B cell (primary cell): ENCODE measurements at regions not wholly inside any gene's neighbourhood (a gene's known extent, or its start where the extent isn't known, plus 50 kb on each side); places are given as distances from the start of the nearest gene placed in this dataset.
A peak's percentile ranks its signal among the peaks of the same experiment; 100 is the strongest.

Experiments used
- ATAC-seq: fragments of 200-7000 bp; cut with Tn5 transposase; one replicate; pipeline ENCODE4 v1.10.0; 2021; ENCODE audit warnings: low read depth, mild to moderate bottlenecking, moderate number of reproducible peaks, moderate library complexity
- CTCF ChIA-PET: fragments of 350-600 bp; sonication (Branson Sonifier 250); formaldehyde crosslinking; loops from one replicate; lab custom pipeline; 2021; ENCODE audit warnings: antibody characterized with exemption, inconsistent platforms; lab: Charles Lee
- POLR2A ChIA-PET: fragments of 350-600 bp; sonication (Branson Sonifier 250); formaldehyde crosslinking; loops from one replicate; lab custom pipeline; 2021; ENCODE audit warnings: antibody characterized with exemption; lab: Charles Lee
- DNase-seq: peaks from one replicate; pipeline ENCODE4 v3.0.0; 2013
- H2AFZ ChIP-seq: 2 replicates; pipeline ENCODE4 v1.6.1; 2012; ENCODE audit warnings: mild to moderate bottlenecking, low read depth, low read length; ENCODE audit not compliant: insufficient read depth, poor library complexity, severe bottlenecking
- H3K27ac ChIP-seq, 2 donors: 1 replicate in 1 of 2; 2 replicates in 1 of 2; pipeline ENCODE4 v1.5.1; 2012 to 2013; ENCODE audit warnings: low read length in 2 of 2, mild to moderate bottlenecking in 2 of 2, moderate library complexity in 1 of 2
- H3K27me3 ChIP-seq, 4 experiments: fragments of 200-600 bp in 1 of 4; sonication (generic) in 1 of 4; replicated peaks in 1 of 4; 1 replicate in 2 of 4; 2 replicates in 2 of 4; pipeline versions ENCODE4 v1.6.1 to v1.7.0; 2013 to 2016; ENCODE audit warnings: low read length in 3 of 4, mild to moderate bottlenecking in 2 of 4, mixed read lengths in 1 of 4, moderate library complexity in 1 of 4; ENCODE audit not compliant: insufficient read depth in 4 of 4, control insufficient read depth in 3 of 4; ENCODE audit errors: control extremely low read depth in 1 of 4
- H3K36me3 ChIP-seq, 2 experiments: replicated peaks in 1 of 2; 1 replicate in 1 of 2; 2 replicates in 1 of 2; pipeline versions ENCODE4 v1.6.1 to v1.7.1; 2013; ENCODE audit warnings: low read length in 1 of 2; ENCODE audit not compliant: insufficient read depth in 2 of 2, control insufficient read depth in 1 of 2; ENCODE audit errors: control extremely low read depth in 1 of 2, extremely low read depth in 1 of 2
- H3K4me1 ChIP-seq, 2 donors: fragments of 200-600 bp in 1 of 2; sonication (generic) in 1 of 2; 1 replicate in 1 of 2; 2 replicates in 1 of 2; pipeline versions ENCODE4 v1.5.1 to v1.6.1; 2013 to 2017; ENCODE audit warnings: low read length in 2 of 2; ENCODE audit not compliant: control insufficient read depth in 2 of 2, insufficient read depth in 2 of 2
- H3K4me2 ChIP-seq: replicated peaks from 2 replicates; pipeline ENCODE3; 2012; ENCODE audit warnings: mild to moderate bottlenecking, low read depth, low read length; ENCODE audit not compliant: poor library complexity, severe bottlenecking
- H3K4me3 ChIP-seq, 5 experiments: fragments of 200-600 bp in 1 of 5; sonication (generic) in 1 of 5; 1 replicate in 3 of 5; 2 replicates in 2 of 5; pipeline versions ENCODE4 v1.5.1 to v1.7.0; 2011 to 2016; ENCODE audit warnings: low read length in 4 of 5, mild to moderate bottlenecking in 4 of 5, low read depth in 2 of 5, control low read depth in 1 of 5, moderate library complexity in 1 of 5; ENCODE audit not compliant: insufficient read depth in 1 of 5; ENCODE audit errors: control extremely low read depth in 1 of 5, extremely low read depth in 1 of 5
- H3K79me2 ChIP-seq: fragments of 200-600 bp; sonication (generic); one replicate; pipeline ENCODE4 v1.6.0; 2016; ENCODE audit warnings: low read length; ENCODE audit not compliant: control insufficient read depth, insufficient read depth
- H3K9ac ChIP-seq: fragments of 200-600 bp; sonication (generic); 2 replicates; pipeline ENCODE4 v1.6.1; 2017; ENCODE audit warnings: mild to moderate bottlenecking, low read length, moderate library complexity
- H3K9me3 ChIP-seq, 3 donors: one replicate each; pipeline versions ENCODE4 v1.6.1 to v1.7.1; 2013; ENCODE audit warnings: low read length in 2 of 3; ENCODE audit not compliant: control insufficient read depth in 2 of 3, insufficient read depth in 1 of 3; ENCODE audit errors: control extremely low read depth in 1 of 3
- H4K20me1 ChIP-seq: 2 replicates; pipeline ENCODE4 v1.6.0; 2012; ENCODE audit warnings: mild to moderate bottlenecking, low read length; ENCODE audit not compliant: insufficient read depth, control insufficient read depth, poor library complexity, severe bottlenecking
- H3K27ac Mint-ChIP-seq: one replicate; pipeline ENCODE4 v1.8.0; 2021; ENCODE audit warnings: mixed read lengths
- H3K27me3 Mint-ChIP-seq: one replicate; pipeline ENCODE4 v1.8.0; 2021; ENCODE audit warnings: mixed read lengths
- H3K4me1 Mint-ChIP-seq: one replicate; pipeline ENCODE4 v1.8.0; 2021; ENCODE audit warnings: mixed read lengths
- H3K4me3 Mint-ChIP-seq: one replicate; pipeline ENCODE4 v1.8.0; 2021; ENCODE audit warnings: mixed read lengths
- H3K9me3 Mint-ChIP-seq: one replicate; pipeline ENCODE4 v1.8.0; 2022; ENCODE audit warnings: mixed read lengths; ENCODE audit not compliant: insufficient read depth
- EZH2 ChIP-seq: IDR thresholded peaks from 2 replicates; pipeline ENCODE4 v1.6.1; 2012; ENCODE audit warnings: borderline replicate concordance, low read depth, mild to moderate bottlenecking, moderate library complexity, low read length; ENCODE audit not compliant: insufficient read depth, poor library complexity, severe bottlenecking
- WGBS: methylation state at CpG from one replicate; pipeline ENCODE4 v1.1.5; 2013; ENCODE audit warnings: missing lambda C conversion rate; ENCODE audit not compliant: insufficient coverage; 5-methylcytosine and 5-hydroxymethylcytosine counted together
- intact Hi-C: fragments of 100-400 bp; cut with micrococcal nuclease; formaldehyde crosslinking; loops from one replicate; pipeline ENCODE4 v1.10.0; 2022
- TF ChIP-seq, protein P1 (sequence below): fragments of 200-600 bp; IDR thresholded peaks from one replicate; pipeline ENCODE4 v1.8.0; 2022; ENCODE audit warnings: antibody characterized with exemption, mild to moderate bottlenecking

- Mint-ChIP-seq H3K4me3 (no peak overlapping the region), H3K27ac (no peak overlapping the region), H3K4me1 (no peaks in the 10 kb centered on the region), H3K9me3 (no peaks in the 10 kb centered on the region), H3K27me3 (no peaks in the 10 kb centered on the region)
- H3K4me1 ChIP-seq, result no peaks in the 10 kb centered on the region
- 56% methylated on average over 1 of the region's 1 CpG for WGBS
- H3K4me2 ChIP-seq, result no peak overlapping the region
- TF ChIP-seq, protein P1, sequence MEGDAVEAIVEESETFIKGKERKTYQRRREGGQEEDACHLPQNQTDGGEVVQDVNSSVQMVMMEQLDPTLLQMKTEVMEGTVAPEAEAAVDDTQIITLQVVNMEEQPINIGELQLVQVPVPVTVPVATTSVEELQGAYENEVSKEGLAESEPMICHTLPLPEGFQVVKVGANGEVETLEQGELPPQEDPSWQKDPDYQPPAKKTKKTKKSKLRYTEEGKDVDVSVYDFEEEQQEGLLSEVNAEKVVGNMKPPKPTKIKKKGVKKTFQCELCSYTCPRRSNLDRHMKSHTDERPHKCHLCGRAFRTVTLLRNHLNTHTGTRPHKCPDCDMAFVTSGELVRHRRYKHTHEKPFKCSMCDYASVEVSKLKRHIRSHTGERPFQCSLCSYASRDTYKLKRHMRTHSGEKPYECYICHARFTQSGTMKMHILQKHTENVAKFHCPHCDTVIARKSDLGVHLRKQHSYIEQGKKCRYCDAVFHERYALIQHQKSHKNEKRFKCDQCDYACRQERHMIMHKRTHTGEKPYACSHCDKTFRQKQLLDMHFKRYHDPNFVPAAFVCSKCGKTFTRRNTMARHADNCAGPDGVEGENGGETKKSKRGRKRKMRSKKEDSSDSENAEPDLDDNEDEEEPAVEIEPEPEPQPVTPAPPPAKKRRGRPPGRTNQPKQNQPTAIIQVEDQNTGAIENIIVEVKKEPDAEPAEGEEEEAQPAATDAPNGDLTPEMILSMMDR, result peak; percentile 24
- TF ChIP-seq EZH2, result no peak
- no peak overlapping the region for H2AFZ ChIP-seq
- CTCF ChIA-PET, result no interaction called here
- no peak for DNase-seq
- no peak overlapping the region for H3K4me3 ChIP-seq
- H3K36me3 ChIP-seq, result no peaks in the 10 kb centered on the region
- no peaks in the 10 kb centered on the region for H4K20me1 ChIP-seq
- no peaks in the 10 kb centered on the region for H3K9me3 ChIP-seq
- H3K79me2 ChIP-seq, result no peaks in the 10 kb centered on the region
- H3K27ac ChIP-seq, result no peak overlapping the region
- H3K9ac ChIP-seq, result no peak overlapping the region
- intact Hi-C loops, result no loop called here
- POLR2A ChIA-PET, result no interaction called here
- no peak for ATAC-seq
- no peaks in the 10 kb centered on the region for H3K27me3 ChIP-seq
Measured at GRCh38 chr1:98205291-98206017, 284.6 kb upstream of the DPYD start.

DNA sequence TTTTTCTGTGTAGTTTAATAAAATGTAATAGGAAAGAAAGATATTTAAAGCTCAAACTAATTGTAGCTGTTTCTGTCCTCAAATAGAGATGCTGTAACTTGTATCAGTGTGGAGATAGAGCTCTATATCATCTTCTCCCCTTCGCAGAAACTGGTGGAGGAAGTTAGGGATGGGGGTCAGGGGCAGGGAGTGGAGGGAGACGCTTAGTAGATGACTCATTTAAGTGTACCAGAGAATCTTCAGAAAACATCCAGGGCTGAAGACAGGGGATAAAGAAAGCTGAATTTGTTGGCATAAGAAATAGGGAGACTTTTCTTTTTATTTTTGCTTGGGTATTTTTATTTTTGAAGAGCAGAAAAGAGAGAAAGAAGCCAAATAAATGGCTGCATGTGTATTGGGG lies 282.6 kb upstream of the DPYD start:
- no peak overlapping the region for H3K27ac Mint-ChIP-seq
- Histone ChIP-seq H3K9me3 (no peaks in the 10 kb centered on the region), H3K79me2 (no peaks in the 10 kb centered on the region), H3K4me1 (no peaks in the 10 kb centered on the region), H3K4me2 (no peak overlapping the region), H4K20me1 (no peaks in the 10 kb centered on the region), H3K27me3 (no peaks in the 10 kb centered on the region), H3K36me3 (no peaks in the 10 kb centered on the region), H3K27ac (no peak overlapping the region), H2AFZ (no peak overlapping the region), H3K9ac (no peak overlapping the region), H3K4me3 (no peak overlapping the region)
- 100% methylated on average over 1 of the region's 2 CpGs for WGBS
- H3K27me3 Mint-ChIP-seq, result no peaks in the 10 kb centered on the region
- DNase-seq, result no peak
- CTCF ChIA-PET, result no interaction called here
- no peaks in the 10 kb centered on the region for H3K9me3 Mint-ChIP-seq
- no peak for TF ChIP-seq EZH2
- TF ChIP-seq, protein P1, result no peak
- POLR2A ChIA-PET, result no interaction called here
- H3K4me1 Mint-ChIP-seq, result no peaks in the 10 kb centered on the region
- ATAC-seq, result no peak
- no peak overlapping the region for H3K4me3 Mint-ChIP-seq
- intact Hi-C loops, result no loop called here
